ENCODE measurements at regions not wholly inside any gene's neighbourhood (a gene's known extent, or its start where the extent isn't known, plus 50 kb on each side); places are given as distances from the start of the nearest gene placed in this dataset.
A peak's percentile ranks its signal among the peaks of the same experiment; 100 is the strongest.

GRCh38 chr14:21923820-21924219, 250.2 kb upstream of the OR4E1 start:
- ChIA-PET POLR2A (no interaction called here), CTCF (interaction anchor here (1.0 kb wide), 1 partner anchor 23 kb away, joined by 3 read pairs; no protein-coding TSS in a partner anchor), SMC1A (ENCODE audit: uncharacterized antibody, unreplicated experiment) (no interaction called here), RAD21 (ENCODE audit: unreplicated experiment) (no interaction called here)
- Histone ChIP-seq H3K79me2 (ENCODE audit: control insufficient read depth, insufficient read depth, low read length) (no peaks in the 10 kb centered on the region), H4K20me1 (ENCODE audit: control insufficient read depth, insufficient read depth) (no peaks in the 10 kb centered on the region), H3K27ac (ENCODE audit: control insufficient read depth, insufficient read depth) (no peak overlapping the region), H2AFZ (ENCODE audit: control insufficient read depth, low read depth, low read length) (no peak overlapping the region), H3K4me3 (no peak overlapping the region), H3K9me3 (replicated peaks; ENCODE audit: control insufficient read depth, insufficient read depth, low read length) (no peaks in the 10 kb centered on the region), H3K9ac (ENCODE audit: control insufficient read depth, insufficient read depth, low read length) (no peak overlapping the region), H3K36me3 (ENCODE audit: control insufficient read depth in 2 of 2, insufficient read depth in 2 of 2, low read length in 1 of 2) (no peaks in the 10 kb centered on the region), H3K27me3 (replicated peaks in 1 of 2; ENCODE audit: control insufficient read depth in 2 of 2, insufficient read depth in 2 of 2, low read length in 1 of 2) (no peaks in the 10 kb centered on the region), H3K4me1 (ENCODE audit: control insufficient read depth, insufficient read depth, low read length) (no peaks in the 10 kb centered on the region), H3K4me2 (ENCODE audit: control insufficient read depth, insufficient read depth) (no peak overlapping the region)
- peak; percentile 35 for FAIRE-seq
- ATAC-seq, result no peak
- in situ Hi-C loops (cut with MboI) (no loop called here), intact Hi-C loops (cut with micrococcal nuclease; ENCODE audit: unreplicated experiment) (no loop called here)
- TF ChIP-seq RUNX3 (IDR thresholded peaks at IDR 0.05; ENCODE audit: low read length), result no peak
- BruUV-seq (replicated peaks), result no TSS peak
- DNase-seq (ENCODE audit: low read depth, low spot score), result no peak

- ChIA-PET RAD21 (ENCODE audit: unreplicated experiment) (no interaction called here), POLR2A (no interaction called here), SMC1A (ENCODE audit: uncharacterized antibody, unreplicated experiment) (no interaction called here), CTCF (interaction anchor here (1.3 to 2.8 kb wide), 3 partner anchors 9 to 163 kb away, joined by 3 to 17 read pairs (median 4); no protein-coding TSS in a partner anchor)
- no peak for ATAC-seq
- TF ChIP-seq PAX8 (IDR thresholded peaks at IDR 0.05), result no peak
- TF ChIP-seq ZNF24 (IDR thresholded peaks at IDR 0.05), result no peak
- TF ChIP-seq PRDM15 (CRISPR knock-in tag; IDR thresholded peaks at IDR 0.05), result no peak
- no peak for TF ChIP-seq BMI1 (IDR thresholded peaks at IDR 0.05; ENCODE audit: borderline replicate concordance)
- no peak for TF ChIP-seq TAF1 (IDR thresholded peaks at IDR 0.05; ENCODE audit: borderline replicate concordance, low read depth, low read length)
- no peak for TF ChIP-seq SUZ12 (IDR thresholded peaks at IDR 0.05; ENCODE audit: unreplicated experiment)
- TF ChIP-seq REST (IDR thresholded peaks at IDR 0.05; ENCODE audit: low read depth, low read length), result no peak
- no peak overlapping the region for H3K4me3 ChIP-seq
- no peaks in the 10 kb centered on the region for H3K79me2 ChIP-seq (ENCODE audit: control insufficient read depth, insufficient read depth, low read length)
- H4K20me1 ChIP-seq (ENCODE audit: control insufficient read depth, insufficient read depth), result no peaks in the 10 kb centered on the region
- intact Hi-C loops (cut with micrococcal nuclease; ENCODE audit: unreplicated experiment), result no loop called here
- in situ Hi-C loops (cut with MboI), result no loop called here
- H2AFZ ChIP-seq (ENCODE audit: control insufficient read depth, low read depth, low read length), result no peak overlapping the region
- no peak for FAIRE-seq
- no TSS peak for BruUV-seq (replicated peaks)
- H3K36me3 ChIP-seq (ENCODE audit: control insufficient read depth in 2 of 2, insufficient read depth in 2 of 2, low read length in 1 of 2), result no peaks in the 10 kb centered on the region
- H3K9me3 ChIP-seq (replicated peaks; ENCODE audit: control insufficient read depth, insufficient read depth, low read length), result no peaks in the 10 kb centered on the region
- no peak overlapping the region for H3K4me2 ChIP-seq (ENCODE audit: control insufficient read depth, insufficient read depth)
- H3K9ac ChIP-seq (ENCODE audit: control insufficient read depth, insufficient read depth, low read length), result no peak overlapping the region
- no peaks in the 10 kb centered on the region for H3K27me3 ChIP-seq (replicated peaks in 1 of 2; ENCODE audit: control insufficient read depth in 2 of 2, insufficient read depth in 2 of 2, low read length in 1 of 2)
- H3K4me1 ChIP-seq (ENCODE audit: control insufficient read depth, insufficient read depth, low read length), result no peaks in the 10 kb centered on the region
- no peak overlapping the region for H3K27ac ChIP-seq (ENCODE audit: control insufficient read depth, insufficient read depth)
- DNase-seq (ENCODE audit: low read depth, low spot score), result no peak
- 0% methylated on average over 1 of the region's 1 CpG for WGBS (ENCODE audit: insufficient coverage, insufficient replicate concordance, low lambda C conversion rate, missing lambda C conversion rate)
Measured at GRCh38 chr14:21921453-21921852, 247.8 kb upstream of the OR4E1 start.
